GM18498 (cell line): ENCODE measurements at regions not wholly inside any gene's neighbourhood (a gene's known extent, or its start where the extent isn't known, plus 50 kb on each side); places are given as distances from the start of the nearest gene placed in this dataset.
"Not testable (repeated sequence)": the region's sequence is repeated elsewhere in the genome, so short reads cannot be mapped to it uniquely, and the experiment has no call there.

Experiments
- ATAC-seq: cut with Tn5 transposase; IDR thresholded peaks from one replicate; pipeline ENCODE4 v1.9.1; 2021; ENCODE audit warnings: mild to moderate bottlenecking, moderate library complexity; ENCODE audit not compliant: unreplicated experiment

DNA sequence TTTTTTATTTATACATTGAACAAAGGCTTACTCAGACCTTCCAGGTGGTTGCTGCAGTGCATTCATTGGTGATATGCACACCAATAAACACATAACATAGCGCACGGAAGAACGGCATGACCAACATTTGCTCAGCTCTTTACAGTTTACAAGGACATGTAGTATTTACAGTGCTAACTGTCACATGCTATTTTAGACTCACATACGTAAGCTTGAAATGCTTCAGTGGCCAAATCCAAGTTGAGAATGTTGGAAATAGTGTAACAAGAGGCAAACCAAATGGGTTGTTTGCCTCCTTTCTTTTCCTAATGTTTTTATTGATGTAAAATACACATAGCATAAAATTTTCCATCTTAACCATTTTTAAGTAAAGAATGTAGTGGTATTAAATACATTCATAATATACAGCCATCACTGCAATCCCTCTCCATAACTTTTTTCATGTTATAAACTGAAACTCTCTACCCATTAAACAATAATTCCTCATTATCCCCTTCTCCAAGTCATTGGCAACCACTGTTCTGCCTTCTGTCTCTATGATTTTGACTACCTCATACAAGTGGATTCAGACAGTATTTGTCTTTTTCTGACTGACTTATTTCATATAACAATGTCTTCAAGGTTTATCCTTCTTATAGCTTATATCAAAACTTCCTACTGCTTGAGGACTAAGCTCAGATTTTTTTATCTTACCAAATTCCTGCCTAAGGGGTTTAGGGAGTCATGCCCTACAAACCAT, 1722.9 kb upstream of the AGA start:
- ATAC-seq, result no peak

- ATAC-seq, result no peak
These were observed 1723.6 kb upstream of the AGA start for GRCh38 chr4:179165862-179166261.

GRCh38 chr4:179170308-179170707, 1728.1 kb upstream of the AGA start:
- ATAC-seq, result not testable (repeated sequence)

GRCh38 chr4:179182741-179183140, 1740.5 kb upstream of the AGA start:
- ATAC-seq, result no peak

GRCh38 chr4:179195887-179196286, 1753.7 kb upstream of the AGA start:
- no peak for ATAC-seq

GRCh38 chr4:179196511-179196910, 1754.3 kb upstream of the AGA start:
- ATAC-seq, result no peak

DNA sequence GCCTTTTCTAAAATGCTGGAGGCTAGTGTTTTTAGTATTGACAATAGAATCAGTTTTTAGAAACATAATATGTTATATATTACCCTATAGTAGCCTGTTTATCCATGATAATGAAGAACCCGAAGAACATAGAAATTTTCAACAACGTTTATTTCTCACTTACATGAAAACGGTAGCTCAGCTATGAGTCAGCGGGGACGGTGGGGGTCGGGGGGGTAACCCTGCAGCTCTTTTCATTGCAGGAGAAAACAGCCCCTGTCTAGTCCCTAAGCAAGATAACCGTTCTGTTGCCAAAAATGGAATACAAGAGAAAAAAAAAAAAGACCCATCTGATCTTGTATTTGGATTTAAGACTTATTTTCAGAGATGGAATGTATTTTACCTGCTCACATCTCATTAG, 1758.4 kb upstream of the AGA start:
- ATAC-seq, result no peak

- no peak for ATAC-seq
These were observed 1783.4 kb upstream of the AGA start for GRCh38 chr4:179225594-179225993.

- no peak for ATAC-seq
These were observed 1806.6 kb upstream of the AGA start for GRCh38 chr4:179248821-179249220.

- ATAC-seq, result no peak
These were observed 1826.6 kb upstream of the AGA start for GRCh38 chr4:179268791-179269190.

GRCh38 chr4:179272282-179272681, 1830.0 kb upstream of the AGA start:
- no peak for ATAC-seq

GRCh38 chr4:179278647-179279046, 1836.4 kb upstream of the AGA start:
- no peak for ATAC-seq

DNA sequence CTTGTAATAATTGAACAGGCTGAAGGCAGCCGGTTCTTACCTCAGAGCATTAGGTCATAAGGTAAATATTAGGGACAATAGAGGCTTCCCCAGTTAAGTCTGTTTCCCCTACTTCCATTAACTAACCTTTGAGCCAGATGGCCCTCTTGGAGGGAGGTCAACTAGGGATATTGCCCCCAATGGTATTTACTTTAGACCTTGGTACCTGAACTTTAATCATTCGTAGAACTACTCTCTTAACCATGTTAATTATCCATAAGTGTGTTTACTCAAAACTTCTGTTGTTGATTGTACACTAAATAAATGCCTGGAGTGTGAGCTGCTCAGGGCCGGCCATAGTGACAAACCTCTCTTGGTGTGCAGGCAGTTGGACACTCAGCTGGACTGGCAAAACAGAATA, 1843.5 kb upstream of the AGA start:
- ATAC-seq, result no peak

DNA sequence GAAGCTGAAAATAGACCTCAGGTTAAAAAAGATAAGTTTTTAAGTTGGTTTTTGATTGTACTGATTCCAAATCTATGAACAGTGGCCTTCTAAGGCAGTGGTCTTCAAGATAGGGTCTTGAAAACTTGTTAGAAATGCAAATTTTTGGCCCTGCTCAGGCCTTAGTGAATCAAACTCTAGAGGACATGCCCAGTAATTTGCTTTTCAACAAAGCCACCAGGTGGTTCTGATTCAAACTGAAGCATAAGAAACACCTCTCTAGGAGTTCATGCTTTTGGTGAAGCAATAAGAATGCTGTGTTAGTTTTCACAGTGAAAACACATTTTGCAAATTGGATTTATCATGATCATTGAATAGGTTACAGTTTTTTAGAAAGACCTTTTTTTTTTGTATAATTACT, 1849.4 kb upstream of the AGA start:
- no peak for ATAC-seq

GRCh38 chr4:179292468-179292867, 1850.2 kb upstream of the AGA start:
- no peak for ATAC-seq

- ATAC-seq, result peak; percentile 90
These were observed 1865.3 kb upstream of the AGA start for GRCh38 chr4:179307297-179308136.

DNA sequence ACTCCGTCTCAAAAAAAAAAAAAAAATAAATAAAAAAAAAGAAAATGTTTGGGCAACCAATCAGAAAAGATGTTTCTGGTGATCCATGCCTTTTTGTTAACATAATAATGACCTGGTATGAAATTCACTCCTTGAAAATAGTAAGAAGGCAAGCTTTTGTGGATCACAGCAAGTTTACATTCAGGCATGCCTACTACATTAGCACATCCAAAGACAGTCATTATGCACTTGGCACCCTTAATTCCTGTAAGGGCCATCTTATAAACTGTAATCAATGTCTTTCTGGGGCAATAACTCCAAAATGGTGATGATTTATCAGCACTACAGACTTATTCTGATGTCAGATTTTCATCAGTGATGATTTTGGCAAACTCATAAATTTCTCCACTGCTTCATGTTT, 1871.6 kb upstream of the AGA start:
- ATAC-seq, result no peak

GRCh38 chr4:179325181-179325580, 1882.9 kb upstream of the AGA start:
- no peak for ATAC-seq

DNA sequence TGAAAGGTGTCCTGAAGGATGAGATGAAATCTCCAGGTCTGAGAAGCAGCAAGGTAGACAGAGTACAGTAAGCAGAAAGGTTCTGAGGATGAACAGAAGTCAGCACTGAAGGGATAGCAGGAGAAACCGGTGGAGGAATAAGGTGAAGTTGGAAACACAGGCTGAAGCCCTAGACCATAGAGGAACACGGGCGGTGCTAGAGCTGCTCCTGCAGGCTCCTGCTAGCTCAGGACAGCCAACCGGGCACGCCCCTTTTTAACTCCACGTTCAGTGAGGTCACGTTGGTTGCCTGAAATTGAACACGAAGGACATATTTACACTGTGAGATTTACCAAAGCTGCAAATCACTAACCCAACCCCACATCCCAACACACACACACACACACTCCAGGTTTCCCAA, 1886.4 kb upstream of the AGA start:
- ATAC-seq, result no peak

DNA sequence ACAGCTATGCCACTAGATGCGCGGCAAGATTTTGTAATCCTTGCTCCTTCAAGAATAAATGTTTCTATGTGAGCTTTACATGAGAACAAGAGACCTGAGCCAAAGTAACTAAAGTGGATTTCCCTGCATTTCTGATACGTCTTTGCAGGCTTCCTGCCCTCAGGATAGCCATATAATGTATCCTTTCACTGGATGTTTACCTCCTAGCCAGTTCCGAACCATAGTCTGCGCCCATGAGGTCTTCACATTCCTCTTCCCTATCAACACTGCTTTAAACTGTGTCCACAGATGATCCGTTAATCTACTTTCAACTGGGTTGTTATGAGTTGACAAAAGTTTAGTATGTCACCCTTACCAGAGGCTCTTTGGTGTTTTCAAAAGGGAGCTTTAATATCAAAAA, 1889.1 kb upstream of the AGA start:
- ATAC-seq, result no peak

GRCh38 chr4:179344861-179345260, 1902.6 kb upstream of the AGA start:
- ATAC-seq, result no peak

DNA sequence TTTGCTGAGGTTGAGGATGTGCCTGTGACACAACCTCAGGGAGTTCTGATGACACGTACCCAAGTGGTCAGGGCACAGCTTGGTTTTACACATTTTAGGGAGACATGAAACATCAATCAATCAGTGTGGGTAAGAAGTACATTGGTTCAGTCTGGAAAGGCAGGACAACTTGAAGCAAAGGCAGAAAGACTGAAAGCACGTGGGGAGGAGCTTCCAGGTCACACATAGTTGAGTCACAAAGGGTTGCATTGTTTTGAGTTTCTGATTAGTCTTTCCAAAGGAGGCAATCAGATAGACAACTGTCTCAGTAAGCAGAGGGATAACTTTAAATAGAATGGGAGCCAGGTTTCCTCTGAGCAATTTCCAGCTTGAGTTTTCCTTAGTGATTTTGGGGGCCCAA, 1910.0 kb upstream of the AGA start:
- ATAC-seq, result no peak
